Uterus (tissue), 2 donors: ENCODE measurements at regions not wholly inside any gene's neighbourhood (a gene's known extent, or its start where the extent isn't known, plus 50 kb on each side); places are given as distances from the start of the nearest gene placed in this dataset.

Experiments used
- POLR2A ChIP-seq, 2 donors: fragments of 450-650 bp; IDR thresholded peaks; one replicate each; pipeline ENCODE4 v1.6.1; 2016; ENCODE audit warnings: antibody characterized with exemption in 2 of 2, mild to moderate bottlenecking in 1 of 2, moderate library complexity in 1 of 2
- TF ChIP-seq, protein P1 (sequence below), 4 experiments: fragments of 200-600 bp in 2 of 4; fragments of 450-650 bp in 2 of 4; sonication (generic) in 2 of 4; IDR thresholded peaks; one replicate each; pipeline ENCODE4 v1.5.1; 2016 to 2019; ENCODE audit warnings: antibody characterized with exemption in 4 of 4, mild to moderate bottlenecking in 2 of 4, moderate library complexity in 1 of 4

DNA sequence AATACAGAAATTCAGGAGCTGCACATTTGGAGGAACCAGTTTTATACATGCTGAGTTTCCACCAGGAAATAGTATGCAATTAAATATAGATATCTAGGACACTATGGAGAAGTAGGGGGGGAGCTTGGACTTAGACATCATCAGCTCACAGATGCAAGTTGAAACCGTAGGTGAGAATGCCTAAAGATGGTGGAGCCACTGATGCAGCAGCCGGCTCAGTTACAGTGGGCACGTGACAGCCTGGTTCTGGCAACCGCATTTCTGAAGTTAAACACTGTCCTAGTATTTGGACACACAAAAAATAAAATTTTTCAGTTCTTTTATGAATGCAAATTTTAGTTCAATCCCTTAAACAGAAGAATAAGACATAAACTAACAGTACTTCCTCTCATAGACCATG, 91.5 kb upstream of the FRY start:
- TF ChIP-seq, protein P1, sequence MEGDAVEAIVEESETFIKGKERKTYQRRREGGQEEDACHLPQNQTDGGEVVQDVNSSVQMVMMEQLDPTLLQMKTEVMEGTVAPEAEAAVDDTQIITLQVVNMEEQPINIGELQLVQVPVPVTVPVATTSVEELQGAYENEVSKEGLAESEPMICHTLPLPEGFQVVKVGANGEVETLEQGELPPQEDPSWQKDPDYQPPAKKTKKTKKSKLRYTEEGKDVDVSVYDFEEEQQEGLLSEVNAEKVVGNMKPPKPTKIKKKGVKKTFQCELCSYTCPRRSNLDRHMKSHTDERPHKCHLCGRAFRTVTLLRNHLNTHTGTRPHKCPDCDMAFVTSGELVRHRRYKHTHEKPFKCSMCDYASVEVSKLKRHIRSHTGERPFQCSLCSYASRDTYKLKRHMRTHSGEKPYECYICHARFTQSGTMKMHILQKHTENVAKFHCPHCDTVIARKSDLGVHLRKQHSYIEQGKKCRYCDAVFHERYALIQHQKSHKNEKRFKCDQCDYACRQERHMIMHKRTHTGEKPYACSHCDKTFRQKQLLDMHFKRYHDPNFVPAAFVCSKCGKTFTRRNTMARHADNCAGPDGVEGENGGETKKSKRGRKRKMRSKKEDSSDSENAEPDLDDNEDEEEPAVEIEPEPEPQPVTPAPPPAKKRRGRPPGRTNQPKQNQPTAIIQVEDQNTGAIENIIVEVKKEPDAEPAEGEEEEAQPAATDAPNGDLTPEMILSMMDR (IDR thresholded peaks at IDR 0.05), result no peak
- TF ChIP-seq POLR2A (IDR thresholded peaks at IDR 0.05), result no peak
